Bronchial epithelial cell (primary cell): ENCODE measurements at regions not wholly inside any gene's neighbourhood (a gene's known extent, or its start where the extent isn't known, plus 50 kb on each side); places are given as distances from the start of the nearest gene placed in this dataset.

Source experiments
- DNase-seq: peaks from one replicate; pipeline ENCODE4 v3.0.0-alpha.2; 2010; ENCODE audit warnings: low read depth
- FAIRE-seq: peaks from 2 replicates; lab custom pipeline; 2011; peaks lifted over from hg19 to GRCh38; lab: Jason Lieb, UNC
- H3K27me3 ChIP-seq: 2 replicates; pipeline ENCODE4 v1.5.1; 2011; ENCODE audit warnings: low read length; ENCODE audit not compliant: control insufficient read depth, insufficient read depth
- H3K36me3 ChIP-seq: 2 replicates; pipeline ENCODE4 v1.5.1; 2011; ENCODE audit warnings: low read length; ENCODE audit not compliant: control insufficient read depth, insufficient read depth
- H3K4me3 ChIP-seq: 2 replicates; pipeline ENCODE4 v1.5.1; 2011; ENCODE audit warnings: mild to moderate bottlenecking, low read depth, low read length, control low read depth
- TF ChIP-seq, protein P1 (sequence below): IDR thresholded peaks from 2 replicates; pipeline ENCODE4 v1.5.1; 2011; ENCODE audit warnings: mild to moderate bottlenecking, moderate library complexity, low read length, control low read depth, inconsistent platforms; ENCODE audit not compliant: insufficient read depth, severe bottlenecking

DNA sequence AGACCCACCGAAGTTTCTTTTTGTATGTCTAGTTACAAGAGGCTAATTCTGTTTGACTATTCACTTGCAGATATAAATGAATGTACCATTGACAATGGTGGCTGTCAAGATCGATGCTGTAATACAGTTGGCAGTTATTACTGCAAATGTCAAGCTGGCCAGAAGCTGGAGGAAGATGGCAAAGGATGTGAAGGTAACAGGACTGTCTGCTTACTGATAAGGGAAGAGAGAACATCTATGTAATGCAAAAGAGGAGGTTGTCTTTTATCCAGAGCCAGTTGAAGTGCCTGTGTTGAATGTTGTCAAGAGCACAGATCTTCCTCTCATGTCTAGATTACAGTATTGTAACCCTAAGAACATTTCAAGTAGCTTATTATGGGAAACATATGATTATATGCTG lies 549.5 kb upstream of the GOLIM4 start:
- no peak for DNase-seq
- Histone ChIP-seq H3K36me3 (no peaks in the 10 kb centered on the region), H3K27me3 (no peaks in the 10 kb centered on the region), H3K4me3 (no peak overlapping the region)
- FAIRE-seq: no peak
- TF ChIP-seq, protein P1, sequence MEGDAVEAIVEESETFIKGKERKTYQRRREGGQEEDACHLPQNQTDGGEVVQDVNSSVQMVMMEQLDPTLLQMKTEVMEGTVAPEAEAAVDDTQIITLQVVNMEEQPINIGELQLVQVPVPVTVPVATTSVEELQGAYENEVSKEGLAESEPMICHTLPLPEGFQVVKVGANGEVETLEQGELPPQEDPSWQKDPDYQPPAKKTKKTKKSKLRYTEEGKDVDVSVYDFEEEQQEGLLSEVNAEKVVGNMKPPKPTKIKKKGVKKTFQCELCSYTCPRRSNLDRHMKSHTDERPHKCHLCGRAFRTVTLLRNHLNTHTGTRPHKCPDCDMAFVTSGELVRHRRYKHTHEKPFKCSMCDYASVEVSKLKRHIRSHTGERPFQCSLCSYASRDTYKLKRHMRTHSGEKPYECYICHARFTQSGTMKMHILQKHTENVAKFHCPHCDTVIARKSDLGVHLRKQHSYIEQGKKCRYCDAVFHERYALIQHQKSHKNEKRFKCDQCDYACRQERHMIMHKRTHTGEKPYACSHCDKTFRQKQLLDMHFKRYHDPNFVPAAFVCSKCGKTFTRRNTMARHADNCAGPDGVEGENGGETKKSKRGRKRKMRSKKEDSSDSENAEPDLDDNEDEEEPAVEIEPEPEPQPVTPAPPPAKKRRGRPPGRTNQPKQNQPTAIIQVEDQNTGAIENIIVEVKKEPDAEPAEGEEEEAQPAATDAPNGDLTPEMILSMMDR: no peak

DNA sequence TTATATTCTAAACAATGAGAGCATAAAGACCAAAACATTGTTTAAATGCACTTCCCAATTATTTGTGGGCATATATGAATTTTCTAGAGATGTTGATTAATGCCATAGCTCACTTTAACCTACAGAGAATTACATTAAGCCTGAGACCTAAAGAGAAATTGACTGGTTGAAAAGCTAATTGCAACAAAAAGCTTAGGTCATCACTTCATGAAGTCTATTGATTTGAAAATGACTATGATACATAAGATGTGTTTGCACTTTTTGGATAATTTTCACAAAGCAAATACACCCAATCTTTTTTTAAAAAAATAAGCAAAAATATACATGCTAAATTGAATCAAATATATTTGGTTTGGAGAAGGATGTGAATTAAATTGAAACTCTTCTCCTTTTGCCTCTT lies 532.8 kb upstream of the GOLIM4 start:
- H3K27me3 ChIP-seq: no peaks in the 10 kb centered on the region
- FAIRE-seq (no peak), DNase-seq (no peak)
- TF ChIP-seq, protein P1: no peak
- no peaks in the 10 kb centered on the region for H3K36me3 ChIP-seq
- H3K4me3 ChIP-seq: no peak overlapping the region

DNA sequence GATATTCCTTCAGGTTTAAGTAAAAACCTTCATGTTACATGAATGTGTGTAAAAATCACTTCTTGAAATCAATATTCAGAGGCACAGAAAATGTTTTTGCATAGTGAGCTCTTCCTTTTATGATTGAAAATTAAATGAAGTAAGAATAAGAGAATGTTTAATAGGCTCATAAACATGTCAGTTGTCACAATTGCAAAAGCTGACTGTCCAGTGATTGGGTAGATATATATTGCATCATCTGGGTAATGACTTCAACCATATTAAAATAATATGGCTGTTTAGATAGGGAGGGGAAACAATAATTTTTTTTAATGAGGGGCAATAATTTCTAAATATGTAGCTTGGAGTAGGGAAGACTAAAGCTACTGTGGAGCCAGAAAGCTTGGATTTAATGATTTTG lies 529.8 kb upstream of the GOLIM4 start:
- TF ChIP-seq, protein P1: no peak
- no peak for FAIRE-seq
- no peaks in the 10 kb centered on the region for H3K27me3 ChIP-seq
- H3K36me3 ChIP-seq: no peaks in the 10 kb centered on the region
- DNase-seq: no peak
- no peak overlapping the region for H3K4me3 ChIP-seq

DNA sequence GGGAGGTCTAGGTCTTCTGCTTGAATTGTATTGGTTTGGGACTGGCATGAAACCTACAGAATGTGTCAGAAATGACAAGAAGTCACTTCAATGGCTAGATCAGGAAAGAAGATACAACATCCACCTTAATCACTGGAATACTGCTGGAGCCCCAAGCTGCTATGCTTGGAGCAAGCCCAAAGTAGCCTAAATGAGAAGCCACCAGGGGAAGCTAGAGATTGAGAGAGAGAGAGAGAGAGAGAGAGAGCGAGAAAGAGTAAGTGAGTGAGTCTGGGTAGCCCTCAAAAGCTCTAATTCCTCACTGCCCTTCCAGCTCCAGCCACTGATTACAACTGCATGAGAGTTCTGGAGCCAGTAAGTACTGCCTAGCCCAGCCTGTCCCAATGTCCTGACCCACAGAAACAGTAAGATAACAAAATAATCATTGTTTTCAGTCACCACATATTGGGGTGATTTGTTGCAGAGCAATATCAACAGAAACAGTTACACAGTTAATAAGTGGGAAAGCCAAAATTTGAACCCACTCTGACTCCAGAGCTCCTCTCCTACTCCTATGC lies 529.2 kb upstream of the GOLIM4 start:
- H3K4me3 ChIP-seq: no peak overlapping the region
- DNase-seq (no peak), FAIRE-seq (no peak)
- no peaks in the 10 kb centered on the region for H3K36me3 ChIP-seq
- TF ChIP-seq, protein P1: no peak
- H3K27me3 ChIP-seq: no peaks in the 10 kb centered on the region

DNA sequence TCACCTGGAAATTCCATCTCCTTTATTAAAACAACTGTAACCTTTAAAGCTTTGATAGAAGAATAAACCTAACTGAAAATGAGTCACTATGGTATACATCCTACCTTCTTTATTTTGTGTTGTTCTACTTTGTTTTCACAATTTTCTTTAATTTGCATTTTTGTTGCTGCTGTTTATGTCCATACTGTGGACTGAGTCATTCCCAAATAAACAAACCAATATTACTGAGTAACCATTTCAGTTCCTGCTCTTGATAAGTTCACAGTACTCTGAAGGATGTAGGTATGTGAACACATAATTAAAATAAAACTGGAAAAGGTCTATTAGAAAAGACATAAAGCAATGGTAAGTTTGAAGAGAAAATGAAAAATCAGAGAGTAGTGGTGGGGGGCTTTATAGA lies 528.5 kb upstream of the GOLIM4 start:
- Histone ChIP-seq H3K36me3 (no peaks in the 10 kb centered on the region), H3K4me3 (no peak overlapping the region), H3K27me3 (no peaks in the 10 kb centered on the region)
- no peak for FAIRE-seq
- TF ChIP-seq, protein P1: no peak
- DNase-seq: peak; percentile 6

DNA sequence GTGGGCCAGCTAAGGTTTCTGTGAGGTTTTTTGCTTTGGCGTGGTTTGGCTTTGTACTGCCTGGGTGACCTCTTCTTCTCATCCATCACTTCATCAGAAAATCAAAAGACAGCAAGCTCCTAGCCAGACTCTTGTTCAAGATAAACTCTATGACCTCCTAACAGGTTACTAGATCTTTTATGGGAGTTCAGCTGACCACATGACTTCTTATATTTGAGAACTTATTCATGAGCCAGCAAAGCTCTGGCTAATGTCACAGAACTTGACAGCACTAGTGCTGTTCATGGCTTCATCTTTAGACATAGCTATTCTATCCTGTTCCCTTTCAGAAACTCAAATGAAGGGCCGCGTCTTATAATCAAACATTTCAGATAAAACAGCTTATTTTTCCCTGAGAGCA lies 527.1 kb upstream of the GOLIM4 start:
- DNase-seq (no peak), FAIRE-seq (no peak)
- H3K27me3 ChIP-seq: no peaks in the 10 kb centered on the region
- no peaks in the 10 kb centered on the region for H3K36me3 ChIP-seq
- TF ChIP-seq, protein P1: no peak
- no peak overlapping the region for H3K4me3 ChIP-seq
